Esophagus muscularis mucosa (tissue), 4 donors: ENCODE measurements at regions not wholly inside any gene's neighbourhood (a gene's known extent, or its start where the extent isn't known, plus 50 kb on each side); places are given as distances from the start of the nearest gene placed in this dataset.

Experiments used
- CTCF ChIP-seq, 3 experiments: fragments of 200-600 bp in 2 of 3; fragments of 450-650 bp in 1 of 3; sonication (generic) in 2 of 3; IDR thresholded peaks; one replicate each; pipeline ENCODE4 v1.5.1; 2017 to 2019; ENCODE audit warnings: antibody characterized with exemption in 3 of 3, mild to moderate bottlenecking in 2 of 3, moderate library complexity in 1 of 3
- EP300 ChIP-seq: sonication (generic); formaldehyde crosslinking; IDR thresholded peaks from one replicate; pipeline ENCODE4 v1.6.1; 2017; ENCODE audit warnings: antibody characterized with exemption
- POLR2A ChIP-seq: fragments of 450-650 bp; IDR thresholded peaks from one replicate; pipeline ENCODE4 v1.6.1; 2017; ENCODE audit warnings: antibody characterized with exemption, moderate library complexity, mild to moderate bottlenecking, low read depth
- POLR2AphosphoS5 ChIP-seq, 2 donors: sonication (generic); formaldehyde crosslinking; IDR thresholded peaks; one replicate each; pipeline ENCODE4 v1.6.1; 2017; ENCODE audit warnings: antibody characterized with exemption in 2 of 2

GRCh38 chr1:245051349-245052221, 103.2 kb upstream of the KIF26B start:
- no peak for TF ChIP-seq CTCF (IDR thresholded peaks at IDR 0.05)
- no peak for TF ChIP-seq EP300
- TF ChIP-seq POLR2A: no peak
- no peak for TF ChIP-seq POLR2AphosphoS5 (IDR thresholded peaks at IDR 0.05)
